GM23248 (cell line): ENCODE measurements at regions not wholly inside any gene's neighbourhood (a gene's known extent, or its start where the extent isn't known, plus 50 kb on each side); places are given as distances from the start of the nearest gene placed in this dataset.
"Not testable (repeated sequence)": the region's sequence is repeated elsewhere in the genome, so short reads cannot be mapped to it uniquely, and the experiment has no call there.

ENCODE experiments used
- DNase-seq: peaks from one replicate; pipeline ENCODE4 v3.0.0-alpha.2; 2015
- H2AFZ ChIP-seq: fragments of 200-600 bp; sonication (generic); 2 replicates; pipeline ENCODE4 v1.6.1; 2016; ENCODE audit warnings: antibody characterized with exemption
- H3F3A ChIP-seq: fragments of 200-600 bp; sonication (generic); 2 replicates; pipeline ENCODE4 v1.6.1; 2016; ENCODE audit warnings: mild to moderate bottlenecking, antibody characterized with exemption, mixed run types; ENCODE audit not compliant: insufficient read depth
- H3K27ac ChIP-seq: fragments of 200-600 bp; sonication (generic); 2 replicates; pipeline ENCODE4 v1.5.1; 2016; ENCODE audit warnings: mild to moderate bottlenecking
- H3K27me3 ChIP-seq: fragments of 200-600 bp; sonication (generic); replicated peaks from 2 replicates; pipeline ENCODE4 v1.6.1; 2016; ENCODE audit warnings: mild to moderate bottlenecking; ENCODE audit not compliant: insufficient read depth
- H3K36me3 ChIP-seq: fragments of 200-600 bp; sonication (generic); 2 replicates; pipeline ENCODE4 v1.6.1; 2016; ENCODE audit warnings: low read depth, mild to moderate bottlenecking
- H3K4me1 ChIP-seq: fragments of 200-600 bp; sonication (generic); 2 replicates; pipeline ENCODE4 v1.6.1; 2016; ENCODE audit warnings: mild to moderate bottlenecking; ENCODE audit not compliant: insufficient read depth
- H3K4me2 ChIP-seq: fragments of 200-600 bp; sonication (generic); one replicate; pipeline ENCODE4 v1.6.1; 2016; ENCODE audit warnings: mild to moderate bottlenecking; ENCODE audit not compliant: unreplicated experiment
- H3K4me3 ChIP-seq: fragments of 200-600 bp; sonication (generic); 2 replicates; pipeline ENCODE4 v1.5.1; 2016; ENCODE audit warnings: mild to moderate bottlenecking
- H3K79me2 ChIP-seq: fragments of 200-600 bp; sonication (generic); 2 replicates; pipeline ENCODE4 v1.6.1; 2016; ENCODE audit warnings: mild to moderate bottlenecking; ENCODE audit not compliant: insufficient read depth
- H3K9ac ChIP-seq: fragments of 200-600 bp; sonication (generic); 2 replicates; pipeline ENCODE4 v1.6.1; 2016; ENCODE audit warnings: mild to moderate bottlenecking
- H3K9me2 ChIP-seq: fragments of 200-600 bp; sonication (generic); 2 replicates; pipeline ENCODE4 v1.6.1; 2016; ENCODE audit warnings: mixed run types, mild to moderate bottlenecking, moderate library complexity; ENCODE audit not compliant: insufficient read depth
- H3K9me3 ChIP-seq: fragments of 200-600 bp; sonication (generic); one replicate; pipeline ENCODE4 v1.6.1; 2017; ENCODE audit warnings: low read depth
- H4K20me1 ChIP-seq: fragments of 200-600 bp; sonication (generic); 2 replicates; pipeline ENCODE4 v1.6.0; 2016; ENCODE audit not compliant: insufficient read depth
- EZH2 ChIP-seq: fragments of 200-600 bp; sonication (generic); IDR thresholded peaks from 2 replicates; pipeline ENCODE4 v1.6.1; 2018; ENCODE audit warnings: antibody characterized with exemption, mild to moderate bottlenecking; ENCODE audit not compliant: insufficient read depth, poor library complexity, severe bottlenecking
- EZH2phosphoT487 ChIP-seq: fragments of 200-600 bp; sonication (generic); IDR thresholded peaks from 2 replicates; pipeline ENCODE4 v1.6.1; 2018; ENCODE audit warnings: antibody characterized with exemption, moderate library complexity, mild to moderate bottlenecking, low read depth; ENCODE audit not compliant: insufficient read depth
- WGBS, 2 experiments: methylation state at CpG; one replicate each; pipeline ENCODE4 v1.1.6; 2015 to 2017; ENCODE audit warnings: low lambda C conversion rate in 2 of 2, low coverage in 1 of 2; ENCODE audit errors: missing lambda C conversion rate in 2 of 2; 5-methylcytosine and 5-hydroxymethylcytosine counted together
- in situ Hi-C: fragments of 300-500 bp; cut with MboI; formaldehyde crosslinking; loops from 2 replicates; pipeline ENCODE4 v1.15.0; 2020

DNA sequence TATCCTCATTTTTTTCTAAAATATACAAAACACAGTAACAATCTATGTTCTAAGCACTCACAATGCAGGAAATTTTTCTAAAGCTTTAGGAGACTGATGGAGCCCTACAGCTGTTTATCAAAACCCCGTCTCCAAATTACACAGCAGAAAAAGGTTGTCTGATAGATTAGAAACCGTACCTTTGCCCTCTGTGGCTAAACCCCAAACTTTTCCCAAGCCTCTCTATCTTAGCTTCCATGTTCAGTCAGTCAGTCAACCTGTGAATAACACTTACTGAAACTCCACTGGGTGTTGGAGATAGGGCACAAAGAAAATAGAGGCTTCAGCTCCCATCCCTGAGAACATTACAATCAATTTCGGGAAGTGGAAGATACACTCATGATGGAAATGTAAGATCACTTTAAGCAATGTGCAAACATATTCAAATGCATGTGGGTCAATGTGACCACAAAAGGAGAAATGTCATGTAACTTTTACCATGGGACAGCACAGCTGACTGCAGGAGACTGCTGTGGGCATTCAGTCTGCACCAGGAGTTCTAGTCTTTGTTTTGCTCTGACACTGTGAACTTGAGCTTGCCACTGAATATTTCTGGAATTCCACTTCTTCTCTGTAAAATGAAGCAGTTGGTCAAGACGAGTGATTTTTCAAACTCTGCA, 279.5 kb upstream of the PIK3R1 start:
- in situ Hi-C loops = no loop called here
- TF ChIP-seq EZH2phosphoT487 = no peak
- no peak for TF ChIP-seq EZH2

DNA sequence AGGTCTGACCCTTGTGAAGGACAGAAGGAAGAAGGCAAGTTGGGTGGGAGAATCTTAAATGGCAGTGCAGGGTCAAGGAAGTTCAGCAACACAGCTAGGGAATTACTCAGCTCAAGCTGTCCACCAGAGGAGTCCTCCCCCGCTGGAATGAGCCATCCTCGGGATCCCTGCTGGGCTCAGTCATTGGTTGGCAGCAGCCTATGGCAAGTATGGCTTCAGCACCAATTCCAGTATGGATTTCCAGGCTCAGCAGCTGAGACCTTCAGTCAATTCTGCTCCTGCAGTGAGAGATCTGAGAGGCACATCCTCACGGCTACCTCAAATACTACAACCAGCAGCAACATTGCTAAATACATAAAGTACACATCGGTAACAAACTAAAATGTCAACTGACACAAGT, 280.6 kb upstream of the PIK3R1 start:
- Histone ChIP-seq H3F3A (no peaks in the 10 kb centered on the region), H3K4me2 (no peak overlapping the region), H3K36me3 (no peaks in the 10 kb centered on the region), H3K27me3 (no peaks in the 10 kb centered on the region), H3K4me3 (no peak overlapping the region), H3K9me3 (no peaks in the 10 kb centered on the region), H2AFZ (no peak overlapping the region), H3K9ac (no peak overlapping the region), H3K27ac (no peak overlapping the region), H3K79me2 (no peaks in the 10 kb centered on the region), H4K20me1 (no peaks in the 10 kb centered on the region), H3K4me1 (no peaks in the 10 kb centered on the region), H3K9me2 (no peaks in the 10 kb centered on the region)
- TF ChIP-seq EZH2phosphoT487 (no peak), EZH2 (no peak)
- WGBS, 2 experiments = 95 to 96% methylated on average over 4 of the region's 4 CpGs
- no peak for DNase-seq
- in situ Hi-C loops = no loop called here

More for the DNA sequence above, 279.5 kb upstream of the PIK3R1 start:
- H3K36me3 ChIP-seq = no peaks in the 10 kb centered on the region
- no peak overlapping the region for H3K4me3 ChIP-seq
- no peak for DNase-seq
- no peaks in the 10 kb centered on the region for H3K79me2 ChIP-seq
- no peaks in the 10 kb centered on the region for H3K27me3 ChIP-seq
- H3K27ac ChIP-seq = no peak overlapping the region
- H3K9me3 ChIP-seq = no peaks in the 10 kb centered on the region
- no peaks in the 10 kb centered on the region for H3K4me1 ChIP-seq
- H3K9me2 ChIP-seq = no peaks in the 10 kb centered on the region
- no peaks in the 10 kb centered on the region for H3F3A ChIP-seq
- no peak overlapping the region for H3K9ac ChIP-seq
- no peaks in the 10 kb centered on the region for H4K20me1 ChIP-seq
- WGBS, 2 experiments = 82% methylated on average over 4 of the region's 4 CpGs
- no peak overlapping the region for H2AFZ ChIP-seq
- H3K4me2 ChIP-seq = no peak overlapping the region

DNA sequence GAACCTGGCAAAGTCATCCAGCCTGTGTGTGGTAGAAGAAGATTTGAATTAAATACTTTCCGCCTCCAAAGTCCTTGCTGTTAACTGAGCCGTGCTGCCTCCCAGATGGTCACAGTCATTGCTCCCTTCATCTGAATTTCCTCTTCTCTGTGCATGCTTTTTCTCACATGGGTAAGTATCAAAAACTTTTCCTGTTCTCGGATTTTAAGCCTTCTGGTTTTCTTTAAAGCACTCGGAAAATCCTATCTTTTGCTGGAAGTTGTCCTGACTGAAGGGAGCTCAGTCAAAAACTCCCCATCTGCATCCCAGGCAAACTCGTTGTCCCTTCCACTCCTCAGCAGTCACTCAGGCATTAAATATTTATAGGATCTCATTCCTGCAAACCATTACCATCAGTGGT, 290.0 kb upstream of the PIK3R1 start:
- Histone ChIP-seq H3K4me3 (no peak overlapping the region), H2AFZ (no peak overlapping the region), H3K79me2 (no peaks in the 10 kb centered on the region), H4K20me1 (no peaks in the 10 kb centered on the region), H3K9ac (no peak overlapping the region), H3K9me2 (no peaks in the 10 kb centered on the region), H3K27me3 (no peaks in the 10 kb centered on the region), H3F3A (no peaks in the 10 kb centered on the region), H3K36me3 (no peaks in the 10 kb centered on the region), H3K9me3 (no peaks in the 10 kb centered on the region), H3K27ac (no peak overlapping the region), H3K4me2 (no peak overlapping the region), H3K4me1 (no peaks in the 10 kb centered on the region)
- no peak for DNase-seq
- TF ChIP-seq EZH2phosphoT487 (no peak), EZH2 (no peak)
- WGBS, 2 experiments = 65 to 67% methylated on average over 5 of the region's 5 CpGs
- in situ Hi-C loops = no loop called here

GRCh38 chr5:67921004-67921601, 294.5 kb upstream of the PIK3R1 start:
- H3K79me2 ChIP-seq = no peaks in the 10 kb centered on the region
- DNase-seq = no peak
- no peak overlapping the region for H3K27ac ChIP-seq
- no peak overlapping the region for H3K4me3 ChIP-seq
- no peaks in the 10 kb centered on the region for H3K36me3 ChIP-seq
- in situ Hi-C loops = no loop called here
- H4K20me1 ChIP-seq = no peaks in the 10 kb centered on the region
- no peak overlapping the region for H3K4me2 ChIP-seq
- TF ChIP-seq EZH2phosphoT487 (no peak), EZH2 (no peak)
- 84 to 90% methylated on average over 8 of the region's 8 CpGs for WGBS, 2 experiments
- no peaks in the 10 kb centered on the region for H3K9me2 ChIP-seq
- H3F3A ChIP-seq = no peaks in the 10 kb centered on the region
- no peaks in the 10 kb centered on the region for H3K4me1 ChIP-seq
- H3K9ac ChIP-seq = no peak overlapping the region
- no peaks in the 10 kb centered on the region for H3K27me3 ChIP-seq
- H3K9me3 ChIP-seq = no peaks in the 10 kb centered on the region
- no peak overlapping the region for H2AFZ ChIP-seq

DNA sequence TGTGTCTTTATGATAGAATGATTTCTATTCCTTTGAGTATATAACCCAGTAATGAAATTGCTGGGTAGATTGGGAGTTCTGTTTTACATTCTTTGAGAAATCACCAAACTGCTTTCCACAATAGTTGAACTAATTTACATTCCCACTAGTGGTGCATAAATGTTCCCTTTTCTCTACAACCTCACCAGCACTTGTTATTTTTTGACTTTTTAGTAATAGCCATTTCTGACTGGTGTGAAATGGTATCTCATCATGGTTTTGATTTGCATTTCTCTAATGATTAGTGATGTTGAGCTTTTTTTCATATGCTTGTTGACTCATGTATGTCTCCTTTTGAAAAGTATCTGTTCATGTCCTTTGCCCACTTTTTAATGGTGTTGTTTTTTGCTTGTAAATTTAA, 296.0 kb upstream of the PIK3R1 start:
- DNase-seq, H3K4me3 ChIP-seq, H3K79me2 ChIP-seq, H2AFZ ChIP-seq, H3K27ac ChIP-seq, H4K20me1 ChIP-seq, in situ Hi-C loops, H3K27me3 ChIP-seq, H3K9ac ChIP-seq, H3K4me2 ChIP-seq, H3K36me3 ChIP-seq, H3F3A ChIP-seq, H3K9me2 ChIP-seq, H3K4me1 ChIP-seq, H3K9me3 ChIP-seq: not testable (repeated sequence)
